ENCODE measurements at regions not wholly inside any gene's neighbourhood (a gene's known extent, or its start where the extent isn't known, plus 50 kb on each side); places are given as distances from the start of the nearest gene placed in this dataset.

GRCh38 chr7:50212666-50213621 lies 91.6 kb upstream of the IKZF1 start:
- no peak for TF ChIP-seq POLR2A (IDR thresholded peaks at IDR 0.05)
- no peak for TF ChIP-seq CTCF (IDR thresholded peaks at IDR 0.05 in 4 of 5, conservative IDR thresholded peaks at IDR 0.05 in 1 of 5)
